WTC11 (cell line): ENCODE measurements at regions not wholly inside any gene's neighbourhood (a gene's known extent, or its start where the extent isn't known, plus 50 kb on each side); places are given as distances from the start of the nearest gene placed in this dataset.

Source experiments
- ATAC-seq: fragments of 200-7000 bp; cut with Tn5 transposase; 2 replicates; pipeline ENCODE4 v1.10.0; 2021; ENCODE audit warnings: mild to moderate bottlenecking, moderate library complexity
- CTCF ChIA-PET: fragments of 300-600 bp; sonication (Branson Sonifier 250); formaldehyde crosslinking; loops from one replicate; lab custom pipeline; 2021; ENCODE audit warnings: antibody characterized with exemption; lab: Charles Lee
- POLR2A ChIA-PET: fragments of 350-600 bp; sonication (Branson Sonifier 250); formaldehyde crosslinking; loops from one replicate; lab custom pipeline; 2021; ENCODE audit warnings: antibody characterized with exemption; lab: Charles Lee
- DNase-seq: peaks from one replicate; pipeline ENCODE4 v3.0.0; 2021; ENCODE audit warnings: low spot score
- H3K27ac Mint-ChIP-seq: 2 replicates; pipeline ENCODE4 v1.8.0; 2021; ENCODE audit warnings: mixed read lengths
- H3K27me3 Mint-ChIP-seq: 2 replicates; pipeline ENCODE4 v1.8.0; 2021; ENCODE audit warnings: low read depth, mild to moderate bottlenecking, moderate library complexity, mixed read lengths
- H3K36me3 Mint-ChIP-seq: 2 replicates; pipeline ENCODE4 v1.8.0; 2021; ENCODE audit warnings: mixed read lengths
- H3K4me1 Mint-ChIP-seq: 2 replicates; pipeline ENCODE4 v1.8.0; 2022; ENCODE audit warnings: mixed read lengths
- H3K4me3 Mint-ChIP-seq: 2 replicates; pipeline ENCODE4 v1.8.0; 2021; ENCODE audit warnings: mild to moderate bottlenecking, moderate library complexity, mixed read lengths
- H3K9me3 Mint-ChIP-seq: 2 replicates; pipeline ENCODE4 v1.8.0; 2021; ENCODE audit warnings: mixed read lengths
- ATF1 ChIP-seq: sonication (generic); formaldehyde crosslinking; IDR thresholded peaks from 2 replicates; pipeline ENCODE4 v1.8.1; 2023; ENCODE audit warnings: mild to moderate bottlenecking, moderate library complexity, missing genetic modification reagents
- FOXP1 ChIP-seq: sonication (generic); formaldehyde crosslinking; IDR thresholded peaks from 2 replicates; pipeline ENCODE4 v1.8.0; 2022; ENCODE audit warnings: missing genetic modification reagents, mild to moderate bottlenecking, moderate library complexity, borderline replicate concordance
- GRHL2 ChIP-seq: fragments of 250-450 bp; sonication (Bioruptor Pico); IDR thresholded peaks from 2 replicates; pipeline ENCODE4 v1.8.0; 2022; ENCODE audit warnings: mild to moderate bottlenecking, moderate library complexity; ENCODE audit not compliant: insufficient replicate concordance, severe bottlenecking
- NFE2L1 ChIP-seq: sonication (generic); formaldehyde crosslinking; IDR thresholded peaks from 2 replicates; pipeline ENCODE4 v1.8.1; 2023; ENCODE audit warnings: missing genetic modification reagents
- NR1H2 ChIP-seq: sonication (generic); formaldehyde crosslinking; IDR thresholded peaks from 2 replicates; pipeline ENCODE4 v1.9.0; 2021; ENCODE audit warnings: mild to moderate bottlenecking, moderate library complexity, missing genetic modification reagents
- NR3C1 ChIP-seq: sonication (generic); formaldehyde crosslinking; conservative IDR thresholded peaks from 2 replicates; pipeline ENCODE4 v1.8.1; 2023; ENCODE audit warnings: low read depth, mild to moderate bottlenecking, missing genetic modification reagents
- PRRX2 ChIP-seq: fragments of 250-450 bp; sonication (Bioruptor Pico); IDR thresholded peaks from 2 replicates; pipeline ENCODE4 v1.8.0; 2021; ENCODE audit warnings: mild to moderate bottlenecking
- RORB ChIP-seq: fragments of 250-450 bp; sonication (Bioruptor Pico); IDR thresholded peaks from 2 replicates; pipeline ENCODE4 v1.9.0; 2021; ENCODE audit warnings: mild to moderate bottlenecking
- TEAD4 ChIP-seq: sonication (generic); formaldehyde crosslinking; IDR thresholded peaks from 2 replicates; pipeline ENCODE4 v1.8.0; 2022; ENCODE audit warnings: mild to moderate bottlenecking, missing genetic modification reagents
- ZNF138 ChIP-seq: sonication (generic); formaldehyde crosslinking; conservative IDR thresholded peaks from 2 replicates; pipeline ENCODE4 v1.8.1; 2022; ENCODE audit warnings: mild to moderate bottlenecking, moderate library complexity, missing genetic modification reagents
- ZNF671 ChIP-seq: fragments of 250-450 bp; sonication (Bioruptor Pico); IDR thresholded peaks from 2 replicates; pipeline ENCODE4 v1.8.0; 2021; ENCODE audit warnings: mild to moderate bottlenecking
- TF ChIP-seq, protein P1 (sequence below): sonication (generic); formaldehyde crosslinking; IDR thresholded peaks from 2 replicates; pipeline ENCODE4 v1.8.0; 2022; ENCODE audit warnings: mild to moderate bottlenecking, missing genetic modification reagents
- TF ChIP-seq, protein P2 (sequence below): sonication (generic); formaldehyde crosslinking; IDR thresholded peaks from 2 replicates; pipeline ENCODE4 v1.8.1; 2022; ENCODE audit warnings: low read depth, mild to moderate bottlenecking, moderate library complexity, missing genetic modification reagents, borderline replicate concordance
- TF ChIP-seq, protein P3 (sequence below): sonication (generic); formaldehyde crosslinking; IDR thresholded peaks from 2 replicates; pipeline ENCODE4 v1.8.1; 2023; ENCODE audit warnings: mild to moderate bottlenecking, moderate library complexity, missing genetic modification reagents
- TF ChIP-seq, protein P4 (sequence below): sonication (generic); formaldehyde crosslinking; IDR thresholded peaks from 2 replicates; pipeline ENCODE4 v1.8.0; 2022; ENCODE audit warnings: mild to moderate bottlenecking, missing genetic modification reagents
- TF ChIP-seq, protein P5 (sequence below): sonication (generic); formaldehyde crosslinking; IDR thresholded peaks from 2 replicates; pipeline ENCODE4 v1.8.0; 2023; ENCODE audit warnings: missing genetic modification reagents, mild to moderate bottlenecking, borderline replicate concordance
- TF ChIP-seq, protein P6 (sequence below): sonication (generic); formaldehyde crosslinking; IDR thresholded peaks from 2 replicates; pipeline ENCODE4 v1.8.1; 2022; ENCODE audit warnings: missing genetic modification reagents, borderline replicate concordance

DNA sequence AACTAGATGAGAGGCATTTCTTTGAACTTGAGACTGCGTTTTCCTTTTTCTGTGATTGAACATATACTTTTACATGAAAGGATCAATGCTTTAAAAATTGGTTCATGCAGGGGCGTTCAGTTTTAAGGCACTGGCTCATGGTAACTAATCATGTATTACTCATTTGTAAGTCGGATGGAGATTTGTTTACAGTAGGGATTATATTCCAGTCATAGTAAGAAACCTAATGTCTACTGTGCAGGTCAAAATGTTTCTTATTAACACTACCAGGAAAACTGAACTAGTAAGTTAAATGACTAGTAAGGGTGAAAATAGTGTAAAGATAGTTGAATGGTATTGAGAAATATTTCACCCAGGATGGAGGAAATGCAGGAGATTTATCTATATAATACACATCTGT, 258.8 kb upstream of the GBE1 start:
- H3K36me3 Mint-ChIP-seq: peaks cover 8% of the 10 kb centered on the region
- TF ChIP-seq ZNF138 (no peak), PRRX2 (CRISPR knock-in tag) (no peak), ZNF671 (CRISPR knock-in tag) (no peak), NR3C1 (CRISPR knock-in tag) (no peak), NR1H2 (no peak), GRHL2 (CRISPR knock-in tag) (no peak), NFE2L1 (CRISPR knock-in tag) (no peak), TEAD4 (CRISPR knock-in tag) (no peak), ATF1 (CRISPR knock-in tag) (no peak), FOXP1 (no peak), RORB (CRISPR knock-in tag) (no peak)
- TF ChIP-seq, protein P1, sequence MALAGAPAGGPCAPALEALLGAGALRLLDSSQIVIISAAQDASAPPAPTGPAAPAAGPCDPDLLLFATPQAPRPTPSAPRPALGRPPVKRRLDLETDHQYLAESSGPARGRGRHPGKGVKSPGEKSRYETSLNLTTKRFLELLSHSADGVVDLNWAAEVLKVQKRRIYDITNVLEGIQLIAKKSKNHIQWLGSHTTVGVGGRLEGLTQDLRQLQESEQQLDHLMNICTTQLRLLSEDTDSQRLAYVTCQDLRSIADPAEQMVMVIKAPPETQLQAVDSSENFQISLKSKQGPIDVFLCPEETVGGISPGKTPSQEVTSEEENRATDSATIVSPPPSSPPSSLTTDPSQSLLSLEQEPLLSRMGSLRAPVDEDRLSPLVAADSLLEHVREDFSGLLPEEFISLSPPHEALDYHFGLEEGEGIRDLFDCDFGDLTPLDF (CRISPR knock-in tag): no peak
- TF ChIP-seq, protein P2, sequence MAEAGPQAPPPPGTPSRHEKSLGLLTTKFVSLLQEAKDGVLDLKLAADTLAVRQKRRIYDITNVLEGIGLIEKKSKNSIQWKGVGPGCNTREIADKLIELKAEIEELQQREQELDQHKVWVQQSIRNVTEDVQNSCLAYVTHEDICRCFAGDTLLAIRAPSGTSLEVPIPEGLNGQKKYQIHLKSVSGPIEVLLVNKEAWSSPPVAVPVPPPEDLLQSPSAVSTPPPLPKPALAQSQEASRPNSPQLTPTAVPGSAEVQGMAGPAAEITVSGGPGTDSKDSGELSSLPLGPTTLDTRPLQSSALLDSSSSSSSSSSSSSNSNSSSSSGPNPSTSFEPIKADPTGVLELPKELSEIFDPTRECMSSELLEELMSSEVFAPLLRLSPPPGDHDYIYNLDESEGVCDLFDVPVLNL (CRISPR knock-in tag): no peak
- TF ChIP-seq, protein P3, sequence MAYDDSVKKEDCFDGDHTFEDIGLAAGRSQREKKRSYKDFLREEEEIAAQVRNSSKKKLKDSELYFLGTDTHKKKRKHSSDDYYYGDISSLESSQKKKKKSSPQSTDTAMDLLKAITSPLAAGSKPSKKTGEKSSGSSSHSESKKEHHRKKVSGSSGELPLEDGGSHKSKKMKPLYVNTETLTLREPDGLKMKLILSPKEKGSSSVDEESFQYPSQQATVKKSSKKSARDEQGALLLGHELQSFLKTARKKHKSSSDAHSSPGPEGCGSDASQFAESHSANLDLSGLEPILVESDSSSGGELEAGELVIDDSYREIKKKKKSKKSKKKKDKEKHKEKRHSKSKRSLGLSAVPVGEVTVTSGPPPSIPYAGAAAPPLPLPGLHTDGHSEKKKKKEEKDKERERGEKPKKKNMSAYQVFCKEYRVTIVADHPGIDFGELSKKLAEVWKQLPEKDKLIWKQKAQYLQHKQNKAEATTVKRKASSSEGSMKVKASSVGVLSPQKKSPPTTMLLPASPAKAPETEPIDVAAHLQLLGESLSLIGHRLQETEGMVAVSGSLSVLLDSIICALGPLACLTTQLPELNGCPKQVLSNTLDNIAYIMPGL (CRISPR knock-in tag): no peak
- TF ChIP-seq, protein P4, sequence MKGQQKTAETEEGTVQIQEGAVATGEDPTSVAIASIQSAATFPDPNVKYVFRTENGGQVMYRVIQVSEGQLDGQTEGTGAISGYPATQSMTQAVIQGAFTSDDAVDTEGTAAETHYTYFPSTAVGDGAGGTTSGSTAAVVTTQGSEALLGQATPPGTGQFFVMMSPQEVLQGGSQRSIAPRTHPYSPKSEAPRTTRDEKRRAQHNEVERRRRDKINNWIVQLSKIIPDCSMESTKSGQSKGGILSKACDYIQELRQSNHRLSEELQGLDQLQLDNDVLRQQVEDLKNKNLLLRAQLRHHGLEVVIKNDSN (CRISPR knock-in tag): no peak
- TF ChIP-seq, protein P5, sequence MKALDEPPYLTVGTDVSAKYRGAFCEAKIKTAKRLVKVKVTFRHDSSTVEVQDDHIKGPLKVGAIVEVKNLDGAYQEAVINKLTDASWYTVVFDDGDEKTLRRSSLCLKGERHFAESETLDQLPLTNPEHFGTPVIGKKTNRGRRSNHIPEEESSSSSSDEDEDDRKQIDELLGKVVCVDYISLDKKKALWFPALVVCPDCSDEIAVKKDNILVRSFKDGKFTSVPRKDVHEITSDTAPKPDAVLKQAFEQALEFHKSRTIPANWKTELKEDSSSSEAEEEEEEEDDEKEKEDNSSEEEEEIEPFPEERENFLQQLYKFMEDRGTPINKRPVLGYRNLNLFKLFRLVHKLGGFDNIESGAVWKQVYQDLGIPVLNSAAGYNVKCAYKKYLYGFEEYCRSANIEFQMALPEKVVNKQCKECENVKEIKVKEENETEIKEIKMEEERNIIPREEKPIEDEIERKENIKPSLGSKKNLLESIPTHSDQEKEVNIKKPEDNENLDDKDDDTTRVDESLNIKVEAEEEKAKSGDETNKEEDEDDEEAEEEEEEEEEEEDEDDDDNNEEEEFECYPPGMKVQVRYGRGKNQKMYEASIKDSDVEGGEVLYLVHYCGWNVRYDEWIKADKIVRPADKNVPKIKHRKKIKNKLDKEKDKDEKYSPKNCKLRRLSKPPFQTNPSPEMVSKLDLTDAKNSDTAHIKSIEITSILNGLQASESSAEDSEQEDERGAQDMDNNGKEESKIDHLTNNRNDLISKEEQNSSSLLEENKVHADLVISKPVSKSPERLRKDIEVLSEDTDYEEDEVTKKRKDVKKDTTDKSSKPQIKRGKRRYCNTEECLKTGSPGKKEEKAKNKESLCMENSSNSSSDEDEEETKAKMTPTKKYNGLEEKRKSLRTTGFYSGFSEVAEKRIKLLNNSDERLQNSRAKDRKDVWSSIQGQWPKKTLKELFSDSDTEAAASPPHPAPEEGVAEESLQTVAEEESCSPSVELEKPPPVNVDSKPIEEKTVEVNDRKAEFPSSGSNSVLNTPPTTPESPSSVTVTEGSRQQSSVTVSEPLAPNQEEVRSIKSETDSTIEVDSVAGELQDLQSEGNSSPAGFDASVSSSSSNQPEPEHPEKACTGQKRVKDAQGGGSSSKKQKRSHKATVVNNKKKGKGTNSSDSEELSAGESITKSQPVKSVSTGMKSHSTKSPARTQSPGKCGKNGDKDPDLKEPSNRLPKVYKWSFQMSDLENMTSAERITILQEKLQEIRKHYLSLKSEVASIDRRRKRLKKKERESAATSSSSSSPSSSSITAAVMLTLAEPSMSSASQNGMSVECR (CRISPR knock-in tag): no peak
- TF ChIP-seq, protein P6, sequence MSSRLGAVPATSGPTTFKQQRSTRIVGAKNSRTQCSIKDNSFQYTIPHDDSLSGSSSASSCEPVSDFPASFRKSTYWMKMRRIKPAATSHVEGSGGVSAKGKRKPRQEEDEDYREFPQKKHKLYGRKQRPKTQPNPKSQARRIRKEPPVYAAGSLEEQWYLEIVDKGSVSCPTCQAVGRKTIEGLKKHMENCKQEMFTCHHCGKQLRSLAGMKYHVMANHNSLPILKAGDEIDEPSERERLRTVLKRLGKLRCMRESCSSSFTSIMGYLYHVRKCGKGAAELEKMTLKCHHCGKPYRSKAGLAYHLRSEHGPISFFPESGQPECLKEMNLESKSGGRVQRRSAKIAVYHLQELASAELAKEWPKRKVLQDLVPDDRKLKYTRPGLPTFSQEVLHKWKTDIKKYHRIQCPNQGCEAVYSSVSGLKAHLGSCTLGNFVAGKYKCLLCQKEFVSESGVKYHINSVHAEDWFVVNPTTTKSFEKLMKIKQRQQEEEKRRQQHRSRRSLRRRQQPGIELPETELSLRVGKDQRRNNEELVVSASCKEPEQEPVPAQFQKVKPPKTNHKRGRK (CRISPR knock-in tag): no peak
- no peaks in the 10 kb centered on the region for H3K27me3 Mint-ChIP-seq
- H3K4me3 Mint-ChIP-seq: no peak overlapping the region
- POLR2A ChIA-PET: no interaction called here
- H3K9me3 Mint-ChIP-seq: peaks cover 26% of the 10 kb centered on the region
- H3K27ac Mint-ChIP-seq: no peak overlapping the region
- ATAC-seq (no peak), DNase-seq (no peak)
- CTCF ChIA-PET: no interaction called here
- no peaks in the 10 kb centered on the region for H3K4me1 Mint-ChIP-seq
